ENCODE measurements at regions not wholly inside any gene's neighbourhood (a gene's known extent, or its start where the extent isn't known, plus 50 kb on each side); places are given as distances from the start of the nearest gene placed in this dataset.

GRCh38 chr2:2942225-2942624 lies 435.4 kb downstream of the EIPR1 start:
- TF ChIP-seq CTCF (IDR thresholded peaks at IDR 0.05) (no peak), POLR2A (IDR thresholded peaks at IDR 0.05) (no peak)

Data from uterus (tissue), 2 donors.